ENCODE measurements at regions not wholly inside any gene's neighbourhood (a gene's known extent, or its start where the extent isn't known, plus 50 kb on each side); places are given as distances from the start of the nearest gene placed in this dataset.
"Not testable (repeated sequence)": the region's sequence is repeated elsewhere in the genome, so short reads cannot be mapped to it uniquely, and the experiment has no call there.

DNA sequence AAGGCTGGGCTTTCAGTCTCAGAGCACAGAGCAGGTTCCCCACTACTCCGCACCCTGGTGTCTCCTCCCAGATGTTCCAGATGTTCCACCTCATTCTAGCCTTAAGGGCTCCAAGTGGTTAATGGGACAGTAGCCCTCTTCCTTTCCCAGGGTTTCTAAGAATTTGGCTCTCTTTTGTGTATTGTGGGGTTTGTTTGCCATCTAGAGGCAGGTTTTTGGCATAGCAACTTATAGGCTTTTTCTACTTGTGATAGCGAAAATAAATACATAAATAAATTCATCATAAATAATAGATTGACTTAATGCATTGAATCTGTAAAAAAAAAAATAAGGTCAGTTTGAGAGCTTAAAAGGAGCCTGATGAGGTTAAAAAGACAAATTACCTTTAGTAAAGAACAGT is 86.1 kb upstream of the XKR3 start:
- not testable (repeated sequence) for H3K4me1 ChIP-seq (ENCODE audit: control insufficient read depth in 1 of 2, insufficient read depth in 2 of 2, low read length in 2 of 2); H3K27ac ChIP-seq (ENCODE audit: low read depth in 1 of 2, low read length in 2 of 2); H3K4me1 Mint-ChIP-seq; H3K27me3 Mint-ChIP-seq (ENCODE audit: low read depth in 3 of 3); H3K4me3 Mint-ChIP-seq; H3K4me2 ChIP-seq (replicated peaks; ENCODE audit: extremely low read depth, low read length, poor library complexity, severe bottlenecking); H3K9me3 ChIP-seq (replicated peaks in 1 of 2; ENCODE audit: control insufficient read depth in 1 of 2, insufficient read depth in 1 of 2, low read length in 2 of 2); H3K36me3 Mint-ChIP-seq; H3K27ac Mint-ChIP-seq; H3K36me3 ChIP-seq (replicated peaks in 1 of 2; ENCODE audit: control insufficient read depth in 1 of 2, insufficient read depth in 2 of 2, low read length in 2 of 2); H4K20me1 ChIP-seq (ENCODE audit: insufficient read depth, low read length); H2AFZ ChIP-seq (ENCODE audit: insufficient read depth, low read depth, low read length, poor library complexity, severe bottlenecking); H3K27me3 ChIP-seq (ENCODE audit: control insufficient read depth in 2 of 2, insufficient read depth in 2 of 2, low read length in 2 of 2); H3K9ac ChIP-seq (ENCODE audit: insufficient read depth, low read length, poor library complexity, severe bottlenecking); H3K79me2 ChIP-seq (ENCODE audit: insufficient read depth, low read length); DNase-seq; H3K9me3 Mint-ChIP-seq; H3K4me3 ChIP-seq (replicated peaks in 1 of 3; ENCODE audit: low read depth in 2 of 3, low read length in 3 of 3)
- intact Hi-C loops (cut with micrococcal nuclease): loop anchor here in 1 of 2 donors (10.0 kb wide), 1 partner anchor 593 kb away; no protein-coding TSS in a partner anchor
- WGBS (ENCODE audit: insufficient coverage): no CpG with 5 or more reads among the region's 2 CpGs
- TF ChIP-seq, protein P1, sequence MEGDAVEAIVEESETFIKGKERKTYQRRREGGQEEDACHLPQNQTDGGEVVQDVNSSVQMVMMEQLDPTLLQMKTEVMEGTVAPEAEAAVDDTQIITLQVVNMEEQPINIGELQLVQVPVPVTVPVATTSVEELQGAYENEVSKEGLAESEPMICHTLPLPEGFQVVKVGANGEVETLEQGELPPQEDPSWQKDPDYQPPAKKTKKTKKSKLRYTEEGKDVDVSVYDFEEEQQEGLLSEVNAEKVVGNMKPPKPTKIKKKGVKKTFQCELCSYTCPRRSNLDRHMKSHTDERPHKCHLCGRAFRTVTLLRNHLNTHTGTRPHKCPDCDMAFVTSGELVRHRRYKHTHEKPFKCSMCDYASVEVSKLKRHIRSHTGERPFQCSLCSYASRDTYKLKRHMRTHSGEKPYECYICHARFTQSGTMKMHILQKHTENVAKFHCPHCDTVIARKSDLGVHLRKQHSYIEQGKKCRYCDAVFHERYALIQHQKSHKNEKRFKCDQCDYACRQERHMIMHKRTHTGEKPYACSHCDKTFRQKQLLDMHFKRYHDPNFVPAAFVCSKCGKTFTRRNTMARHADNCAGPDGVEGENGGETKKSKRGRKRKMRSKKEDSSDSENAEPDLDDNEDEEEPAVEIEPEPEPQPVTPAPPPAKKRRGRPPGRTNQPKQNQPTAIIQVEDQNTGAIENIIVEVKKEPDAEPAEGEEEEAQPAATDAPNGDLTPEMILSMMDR (IDR thresholded peaks at IDR 0.05): peak; percentile 58

- H3K4me1 ChIP-seq (ENCODE audit: control insufficient read depth in 1 of 2, insufficient read depth in 2 of 2, low read length in 2 of 2); H3K9me3 Mint-ChIP-seq; H3K4me2 ChIP-seq (replicated peaks; ENCODE audit: extremely low read depth, low read length, poor library complexity, severe bottlenecking); H3K9me3 ChIP-seq (replicated peaks in 1 of 2; ENCODE audit: control insufficient read depth in 1 of 2, insufficient read depth in 1 of 2, low read length in 2 of 2); H3K79me2 ChIP-seq (ENCODE audit: insufficient read depth, low read length); DNase-seq; H3K36me3 ChIP-seq (replicated peaks in 1 of 2; ENCODE audit: control insufficient read depth in 1 of 2, insufficient read depth in 2 of 2, low read length in 2 of 2); H3K27me3 ChIP-seq (ENCODE audit: control insufficient read depth in 2 of 2, insufficient read depth in 2 of 2, low read length in 2 of 2); H3K4me3 Mint-ChIP-seq; H3K36me3 Mint-ChIP-seq; H3K4me3 ChIP-seq (replicated peaks in 1 of 3; ENCODE audit: low read depth in 2 of 3, low read length in 3 of 3); H2AFZ ChIP-seq (ENCODE audit: insufficient read depth, low read depth, low read length, poor library complexity, severe bottlenecking); H4K20me1 ChIP-seq (ENCODE audit: insufficient read depth, low read length); H3K9ac ChIP-seq (ENCODE audit: insufficient read depth, low read length, poor library complexity, severe bottlenecking); intact Hi-C loops (cut with micrococcal nuclease); H3K4me1 Mint-ChIP-seq; H3K27me3 Mint-ChIP-seq (ENCODE audit: low read depth in 3 of 3); H3K27ac ChIP-seq (ENCODE audit: low read depth in 1 of 2, low read length in 2 of 2): not testable (repeated sequence)
- peak overlapping the region in 1 of 7 donors; percentile 11 for H3K27ac Mint-ChIP-seq
- no CpG with 5 or more reads among the region's 2 CpGs for WGBS (ENCODE audit: insufficient coverage)
Measured at GRCh38 chr22:16902051-16902450, 76.8 kb upstream of the XKR3 start.

- H3K4me2 ChIP-seq (replicated peaks; ENCODE audit: extremely low read depth, low read length, poor library complexity, severe bottlenecking); H3K4me1 Mint-ChIP-seq; H3K4me3 Mint-ChIP-seq; H3K9me3 ChIP-seq (replicated peaks in 1 of 2; ENCODE audit: control insufficient read depth in 1 of 2, insufficient read depth in 1 of 2, low read length in 2 of 2); H2AFZ ChIP-seq (ENCODE audit: insufficient read depth, low read depth, low read length, poor library complexity, severe bottlenecking); H3K4me3 ChIP-seq (replicated peaks in 1 of 3; ENCODE audit: low read depth in 2 of 3, low read length in 3 of 3); H3K9ac ChIP-seq (ENCODE audit: insufficient read depth, low read length, poor library complexity, severe bottlenecking); H3K9me3 Mint-ChIP-seq; H3K79me2 ChIP-seq (ENCODE audit: insufficient read depth, low read length); H3K27ac ChIP-seq (ENCODE audit: low read depth in 1 of 2, low read length in 2 of 2); H3K27ac Mint-ChIP-seq; H3K27me3 ChIP-seq (ENCODE audit: control insufficient read depth in 2 of 2, insufficient read depth in 2 of 2, low read length in 2 of 2); H3K27me3 Mint-ChIP-seq (ENCODE audit: low read depth in 3 of 3); DNase-seq; H3K36me3 Mint-ChIP-seq; intact Hi-C loops (cut with micrococcal nuclease); H3K36me3 ChIP-seq (replicated peaks in 1 of 2; ENCODE audit: control insufficient read depth in 1 of 2, insufficient read depth in 2 of 2, low read length in 2 of 2); H3K4me1 ChIP-seq (ENCODE audit: control insufficient read depth in 1 of 2, insufficient read depth in 2 of 2, low read length in 2 of 2); H4K20me1 ChIP-seq (ENCODE audit: insufficient read depth, low read length): not testable (repeated sequence)
- no CpG with 5 or more reads among the region's 5 CpGs for WGBS (ENCODE audit: insufficient coverage)
Measured at GRCh38 chr22:16901579-16901978, 76.4 kb upstream of the XKR3 start.

DNA sequence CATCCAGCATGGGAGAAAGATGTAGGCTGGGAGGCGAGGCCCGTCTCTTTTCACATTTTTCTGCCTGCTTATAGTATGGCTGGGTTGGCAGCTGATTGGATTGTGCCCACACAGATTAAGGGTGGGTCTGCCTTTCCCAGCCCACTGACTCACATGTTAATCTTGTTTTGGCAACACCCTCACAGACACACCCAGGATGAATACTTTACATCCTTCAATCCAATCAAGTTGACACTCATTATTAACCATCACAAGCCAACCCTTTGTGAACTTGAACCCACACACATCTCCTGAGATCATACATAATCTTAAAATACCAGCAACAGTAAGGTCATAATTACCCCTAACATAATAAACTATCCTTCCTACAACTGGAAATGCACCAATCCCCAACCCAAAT is 74.1 kb upstream of the XKR3 start:
- H3K27ac ChIP-seq (ENCODE audit: low read depth in 1 of 2, low read length in 2 of 2); H3K79me2 ChIP-seq (ENCODE audit: insufficient read depth, low read length); H3K9me3 ChIP-seq (replicated peaks in 1 of 2; ENCODE audit: control insufficient read depth in 1 of 2, insufficient read depth in 1 of 2, low read length in 2 of 2); H2AFZ ChIP-seq (ENCODE audit: insufficient read depth, low read depth, low read length, poor library complexity, severe bottlenecking); H3K4me3 ChIP-seq (replicated peaks in 1 of 3; ENCODE audit: low read depth in 2 of 3, low read length in 3 of 3); H3K4me3 Mint-ChIP-seq; H3K4me2 ChIP-seq (replicated peaks; ENCODE audit: extremely low read depth, low read length, poor library complexity, severe bottlenecking); H3K9me3 Mint-ChIP-seq; H3K4me1 ChIP-seq (ENCODE audit: control insufficient read depth in 1 of 2, insufficient read depth in 2 of 2, low read length in 2 of 2); H4K20me1 ChIP-seq (ENCODE audit: insufficient read depth, low read length); DNase-seq; H3K27ac Mint-ChIP-seq; H3K4me1 Mint-ChIP-seq; H3K27me3 Mint-ChIP-seq (ENCODE audit: low read depth in 3 of 3); H3K36me3 Mint-ChIP-seq; H3K27me3 ChIP-seq (ENCODE audit: control insufficient read depth in 2 of 2, insufficient read depth in 2 of 2, low read length in 2 of 2); H3K9ac ChIP-seq (ENCODE audit: insufficient read depth, low read length, poor library complexity, severe bottlenecking); H3K36me3 ChIP-seq (replicated peaks in 1 of 2; ENCODE audit: control insufficient read depth in 1 of 2, insufficient read depth in 2 of 2, low read length in 2 of 2): not testable (repeated sequence)
- no CpG with 5 or more reads among the region's 2 CpGs for WGBS (ENCODE audit: insufficient coverage)
- intact Hi-C loops (cut with micrococcal nuclease): loop anchor here in 1 of 2 donors (10.0 kb wide), 1 partner anchor 125 kb away; no protein-coding TSS in a partner anchor
